SJSA1 (cell line): ENCODE measurements at regions not wholly inside any gene's neighbourhood (a gene's known extent, or its start where the extent isn't known, plus 50 kb on each side); places are given as distances from the start of the nearest gene placed in this dataset.

ENCODE experiments used
- DNase-seq, 2 experiments: peaks; one replicate each; pipeline ENCODE4 v3.0.0-alpha.2; 2015 to 2020; ENCODE audit warnings: low spot score in 2 of 2, low read depth in 1 of 2
- H3K27ac ChIP-seq: fragments of 250-450 bp; sonication (Bioruptor Pico); 2 replicates; pipeline ENCODE4 v1.5.1; 2020; ENCODE audit warnings: mild to moderate bottlenecking, moderate library complexity
- H3K27me3 ChIP-seq: fragments of 250-450 bp; sonication (Bioruptor Pico); replicated peaks from 2 replicates; pipeline ENCODE4 v1.5.1; 2020; ENCODE audit warnings: mild to moderate bottlenecking, moderate library complexity
- H3K36me3 ChIP-seq: fragments of 250-450 bp; sonication (Bioruptor Pico); 2 replicates; pipeline ENCODE4 v1.5.1; 2020; ENCODE audit warnings: mild to moderate bottlenecking
- H3K4me1 ChIP-seq: fragments of 250-450 bp; sonication (Bioruptor Pico); replicated peaks from 2 replicates; pipeline ENCODE4 v1.6.1; 2021; ENCODE audit warnings: mild to moderate bottlenecking
- H3K4me3 ChIP-seq: fragments of 250-450 bp; sonication (Bioruptor Pico); 2 replicates; pipeline ENCODE4 v1.5.1; 2020; ENCODE audit warnings: mild to moderate bottlenecking
- H3K9me3 ChIP-seq: fragments of 250-450 bp; sonication (Bioruptor Pico); replicated peaks from 2 replicates; pipeline ENCODE4 v1.5.1; 2020; ENCODE audit warnings: mild to moderate bottlenecking

GRCh38 chr15:36403351-36403750, 176.1 kb upstream of the CDIN1 start:
- DNase-seq = no peak
- H3K4me1 ChIP-seq = peaks cover 18% of the 10 kb centered on the region
- H3K4me3 ChIP-seq = no peak overlapping the region
- no peaks in the 10 kb centered on the region for H3K36me3 ChIP-seq
- no peaks in the 10 kb centered on the region for H3K9me3 ChIP-seq
- H3K27ac ChIP-seq = no peak overlapping the region
- H3K27me3 ChIP-seq = no peaks in the 10 kb centered on the region

GRCh38 chr15:36406366-36406765, 173.1 kb upstream of the CDIN1 start:
- Histone ChIP-seq H3K4me1 (peaks cover 18% of the 10 kb centered on the region), H3K27me3 (no peaks in the 10 kb centered on the region)
- DNase-seq = no peak

GRCh38 chr15:36406911-36407310, 172.5 kb upstream of the CDIN1 start:
- no peak overlapping the region for H3K4me3 ChIP-seq
- H3K9me3 ChIP-seq = no peaks in the 10 kb centered on the region
- peaks cover 18% of the 10 kb centered on the region for H3K4me1 ChIP-seq
- DNase-seq = no peak
- H3K27ac ChIP-seq = peak overlapping the region; percentile 57
- no peaks in the 10 kb centered on the region for H3K27me3 ChIP-seq
- no peaks in the 10 kb centered on the region for H3K36me3 ChIP-seq

More at GRCh38 chr15:36406366-36406765, 173.1 kb upstream of the CDIN1 start:
- H3K9me3 ChIP-seq = no peaks in the 10 kb centered on the region
- H3K27ac ChIP-seq = no peak overlapping the region; the same call in 1 of the 2 replicates
- H3K36me3 ChIP-seq = no peaks in the 10 kb centered on the region
- no peak overlapping the region for H3K4me3 ChIP-seq

- Histone ChIP-seq H3K27ac (peak overlapping the region; percentile 57), H3K9me3 (no peaks in the 10 kb centered on the region), H3K4me1 (peaks cover 18% of the 10 kb centered on the region), H3K4me3 (no peak overlapping the region), H3K27me3 (no peaks in the 10 kb centered on the region), H3K36me3 (no peaks in the 10 kb centered on the region)
- DNase-seq = peak; percentile 46 to 84
Measured at GRCh38 chr15:36407647-36408046, 171.8 kb upstream of the CDIN1 start.

GRCh38 chr15:36409819-36410218, 169.6 kb upstream of the CDIN1 start:
- no peak for DNase-seq
- H3K27ac ChIP-seq = no peak overlapping the region
- H3K4me1 ChIP-seq = peaks cover 23% of the 10 kb centered on the region
- no peaks in the 10 kb centered on the region for H3K27me3 ChIP-seq
- no peaks in the 10 kb centered on the region for H3K36me3 ChIP-seq
- H3K9me3 ChIP-seq = no peaks in the 10 kb centered on the region
- H3K4me3 ChIP-seq = no peak overlapping the region

- Histone ChIP-seq H3K9me3 (no peaks in the 10 kb centered on the region), H3K27ac (no peak overlapping the region), H3K4me1 (peaks cover 13% of the 10 kb centered on the region), H3K36me3 (no peaks in the 10 kb centered on the region), H3K27me3 (no peaks in the 10 kb centered on the region), H3K4me3 (no peak overlapping the region)
- no peak for DNase-seq
Measured at GRCh38 chr15:36414670-36415069, 164.8 kb upstream of the CDIN1 start.

- Histone ChIP-seq H3K9me3 (no peaks in the 10 kb centered on the region), H3K36me3 (no peaks in the 10 kb centered on the region), H3K4me3 (no peak overlapping the region), H3K27ac (no peak overlapping the region), H3K27me3 (no peaks in the 10 kb centered on the region), H3K4me1 (peaks cover 13% of the 10 kb centered on the region)
- DNase-seq = no peak
Measured at GRCh38 chr15:36415643-36416042, 163.8 kb upstream of the CDIN1 start.

- DNase-seq = no peak
- Histone ChIP-seq H3K9me3 (no peaks in the 10 kb centered on the region), H3K27ac (no peak overlapping the region), H3K27me3 (no peaks in the 10 kb centered on the region), H3K36me3 (no peaks in the 10 kb centered on the region), H3K4me1 (peaks cover 11% of the 10 kb centered on the region), H3K4me3 (no peak overlapping the region)
Measured at GRCh38 chr15:36422631-36423030, 156.8 kb upstream of the CDIN1 start.

- Histone ChIP-seq H3K4me3 (no peak overlapping the region), H3K9me3 (no peaks in the 10 kb centered on the region), H3K4me1 (peaks cover 26% of the 10 kb centered on the region), H3K27me3 (no peaks in the 10 kb centered on the region), H3K27ac (no peak overlapping the region), H3K36me3 (no peaks in the 10 kb centered on the region)
- no peak for DNase-seq
Measured at GRCh38 chr15:36426691-36427090, 152.7 kb upstream of the CDIN1 start.

- H3K27ac ChIP-seq = peak overlapping the region; percentile 98
- no peaks in the 10 kb centered on the region for H3K9me3 ChIP-seq
- H3K36me3 ChIP-seq = no peaks in the 10 kb centered on the region
- no peaks in the 10 kb centered on the region for H3K27me3 ChIP-seq
- peaks cover 26% of the 10 kb centered on the region for H3K4me1 ChIP-seq
- H3K4me3 ChIP-seq = no peak overlapping the region
- peak; percentile 90 to 99 for DNase-seq
Measured at GRCh38 chr15:36428102-36428845, 151.2 kb upstream of the CDIN1 start.

- no peak for DNase-seq
- Histone ChIP-seq H3K4me1 (peaks cover 20% of the 10 kb centered on the region), H3K4me3 (no peak overlapping the region), H3K36me3 (no peaks in the 10 kb centered on the region), H3K27me3 (no peaks in the 10 kb centered on the region), H3K27ac (peak overlapping the region; percentile 98), H3K9me3 (no peaks in the 10 kb centered on the region)
Measured at GRCh38 chr15:36429707-36430106, 149.7 kb upstream of the CDIN1 start.

GRCh38 chr15:36430280-36430679, 149.1 kb upstream of the CDIN1 start:
- H3K4me3 ChIP-seq = no peak overlapping the region
- peaks cover 20% of the 10 kb centered on the region for H3K4me1 ChIP-seq
- H3K36me3 ChIP-seq = no peaks in the 10 kb centered on the region
- no peak for DNase-seq
- H3K9me3 ChIP-seq = no peaks in the 10 kb centered on the region
- no peak overlapping the region for H3K27ac ChIP-seq
- H3K27me3 ChIP-seq = no peaks in the 10 kb centered on the region

GRCh38 chr15:36430726-36431265, 148.6 kb upstream of the CDIN1 start:
- peaks cover 20% of the 10 kb centered on the region for H3K4me1 ChIP-seq
- H3K9me3 ChIP-seq = no peaks in the 10 kb centered on the region
- H3K4me3 ChIP-seq = no peak overlapping the region
- no peaks in the 10 kb centered on the region for H3K27me3 ChIP-seq
- no peak overlapping the region for H3K27ac ChIP-seq
- DNase-seq = no peak
- no peaks in the 10 kb centered on the region for H3K36me3 ChIP-seq

GRCh38 chr15:36432161-36432560, 147.3 kb upstream of the CDIN1 start:
- no peaks in the 10 kb centered on the region for H3K27me3 ChIP-seq
- H3K9me3 ChIP-seq = no peaks in the 10 kb centered on the region
- H3K4me1 ChIP-seq = peaks cover 20% of the 10 kb centered on the region
- DNase-seq = no peak
- H3K36me3 ChIP-seq = no peaks in the 10 kb centered on the region
- H3K4me3 ChIP-seq = no peak overlapping the region
- H3K27ac ChIP-seq = no peak overlapping the region
